Stomach smooth muscle (tissue), 2 donors: ENCODE measurements at regions not wholly inside any gene's neighbourhood (a gene's known extent, or its start where the extent isn't known, plus 50 kb on each side); places are given as distances from the start of the nearest gene placed in this dataset.
"Not testable (repeated sequence)": the region's sequence is repeated elsewhere in the genome, so short reads cannot be mapped to it uniquely, and the experiment has no call there.

Experiments
- H3K27ac ChIP-seq: one replicate; pipeline ENCODE4 v1.7.0; 2013; ENCODE audit warnings: mild to moderate bottlenecking, low read length, inconsistent platforms
- H3K27me3 ChIP-seq, 2 donors: one replicate each; pipeline ENCODE4 v1.7.0; 2013; ENCODE audit warnings: low read length in 2 of 2; ENCODE audit not compliant: insufficient read depth in 2 of 2, control insufficient read depth in 1 of 2
- H3K36me3 ChIP-seq, 2 donors: one replicate each; pipeline ENCODE4 v1.7.0; 2013; ENCODE audit warnings: low read length in 2 of 2; ENCODE audit not compliant: control insufficient read depth in 2 of 2, insufficient read depth in 2 of 2
- H3K4me1 ChIP-seq: one replicate; pipeline ENCODE4 v1.7.0; 2013; ENCODE audit warnings: low read length; ENCODE audit not compliant: control insufficient read depth, insufficient read depth
- H3K4me3 ChIP-seq, 2 donors: one replicate each; pipeline ENCODE4 v1.7.0; 2013; ENCODE audit warnings: low read length in 2 of 2
- H3K9ac ChIP-seq, 2 donors: one replicate each; pipeline ENCODE4 v1.7.0; 2013; ENCODE audit warnings: low read length in 2 of 2, mild to moderate bottlenecking in 1 of 2
- H3K9me3 ChIP-seq, 2 donors: one replicate each; pipeline ENCODE4 v1.7.0; 2013; ENCODE audit warnings: low read length in 2 of 2; ENCODE audit not compliant: control insufficient read depth in 2 of 2
- donor health status: healthy.
- donor health status: Pancreatic carcinoma.

DNA sequence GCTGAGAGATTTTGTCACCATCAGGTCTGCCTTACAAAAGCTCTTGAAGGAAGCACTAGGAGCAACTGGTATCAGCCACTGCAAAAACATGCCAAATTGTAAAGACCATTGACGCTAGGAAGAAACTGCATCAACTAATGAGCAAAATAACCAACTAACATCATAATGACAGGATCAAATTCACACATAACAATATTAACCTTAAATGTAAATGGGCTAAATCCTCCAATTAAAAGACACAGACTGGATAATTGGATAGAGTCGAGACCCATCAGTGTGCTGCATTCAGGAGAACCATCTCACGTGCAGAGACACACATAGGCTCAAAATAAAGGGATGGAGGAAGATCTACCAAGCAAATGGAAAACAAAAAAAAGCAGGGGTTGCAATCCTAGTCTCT lies 53.1 kb upstream of the SELENOP start:
- H3K27me3 ChIP-seq, H3K9ac ChIP-seq, H3K4me3 ChIP-seq, H3K36me3 ChIP-seq, H3K4me1 ChIP-seq, H3K27ac ChIP-seq, H3K9me3 ChIP-seq: not testable (repeated sequence)
